ENCODE measurements at regions not wholly inside any gene's neighbourhood (a gene's known extent, or its start where the extent isn't known, plus 50 kb on each side); places are given as distances from the start of the nearest gene placed in this dataset.

- no peak for TF ChIP-seq ZNF274 (IDR thresholded peaks at IDR 0.05; ENCODE audit: low read depth, low read length)
- TF ChIP-seq SUZ12 (IDR thresholded peaks at IDR 0.05; ENCODE audit: extremely low read depth, insufficient read depth, insufficient read length): no peak
- TF ChIP-seq YY1 (IDR thresholded peaks at IDR 0.05; ENCODE audit: insufficient read depth, insufficient read length): no peak
Measured at GRCh38 chr9:25556540-25556939, 121.7 kb downstream of the TUSC1 start.
